ENCODE measurements at regions not wholly inside any gene's neighbourhood (a gene's known extent, or its start where the extent isn't known, plus 50 kb on each side); places are given as distances from the start of the nearest gene placed in this dataset.

GRCh38 chr7:131104596-131105293, 222.9 kb upstream of the MKLN1 start:
- no peak for DNase-seq
- peak overlapping the region in 2 of 3 donors; percentile 57 to 95 for H3K4me3 ChIP-seq
- H3K9me3 ChIP-seq: no peaks in the 10 kb centered on the region
- H3K27me3 ChIP-seq: no peaks in the 10 kb centered on the region
- ATAC-seq: no peak
- intact Hi-C loops (cut with DNase I): no loop called here
- H3K36me3 ChIP-seq: no peaks in the 10 kb centered on the region
- 58% methylated on average over 9 of the region's 12 CpGs for WGBS (ENCODE audit: insufficient coverage, low coverage, low lambda C conversion rate, missing lambda C conversion rate)
- TF ChIP-seq POLR2A (IDR thresholded peaks at IDR 0.05) (no peak), CTCF (IDR thresholded peaks at IDR 0.05) (no peak)
- peaks cover 0 to 28% (median 3%) of the 10 kb centered on the region in 4 donors for H3K4me1 ChIP-seq
- peak overlapping the region in 2 of 3 donors; percentile 83 to 88 for H3K27ac ChIP-seq

GRCh38 chr7:131105294-131105798, 222.3 kb upstream of the MKLN1 start:
- intact Hi-C loops (cut with DNase I): no loop called here
- peak overlapping the region; percentile 74 to 88 (median 83) for H3K27ac ChIP-seq
- no peak for TF ChIP-seq CTCF (IDR thresholded peaks at IDR 0.05)
- peaks cover 0 to 30% (median 3%) of the 10 kb centered on the region in 4 donors for H3K4me1 ChIP-seq
- ATAC-seq (peak in 3 of 4 donors; percentile 0), DNase-seq (no peak)
- 7% methylated on average over 7 of the region's 24 CpGs for WGBS (ENCODE audit: insufficient coverage, low coverage, low lambda C conversion rate, missing lambda C conversion rate)
- H3K9me3 ChIP-seq: no peaks in the 10 kb centered on the region
- no peaks in the 10 kb centered on the region for H3K36me3 ChIP-seq
- no peaks in the 10 kb centered on the region for H3K27me3 ChIP-seq
- H3K4me3 ChIP-seq: peak overlapping the region; percentile 38 to 95 (median 57)

- DNase-seq (peak; percentile 92 to 93 (median 92)), ATAC-seq (peak; percentile 56 to 75 (median 65))
- TF ChIP-seq CTCF (IDR thresholded peaks at IDR 0.05): no peak
- TF ChIP-seq POLR2A (IDR thresholded peaks at IDR 0.05): peak; percentile 89
- Histone ChIP-seq H3K27me3 (no peaks in the 10 kb centered on the region), H3K4me1 (peaks cover 0 to 37% (median 6%) of the 10 kb centered on the region in 4 donors), H3K4me3 (peak overlapping the region; percentile 63 to 95 (median 88)), H3K9me3 (no peaks in the 10 kb centered on the region), H3K27ac (peak overlapping the region; percentile 99 to 100 (median 99)), H3K36me3 (no peaks in the 10 kb centered on the region)
- intact Hi-C loops (cut with DNase I): no loop called here
- WGBS (ENCODE audit: insufficient coverage, low coverage, low lambda C conversion rate, missing lambda C conversion rate): under 1% methylated on average over 18 of the region's 110 CpGs
Measured at GRCh38 chr7:131105799-131106680, 221.6 kb upstream of the MKLN1 start.

- H3K4me1 ChIP-seq: peaks cover 0 to 45% (median 6%) of the 10 kb centered on the region in 4 donors
- H3K36me3 ChIP-seq: no peaks in the 10 kb centered on the region
- H3K27me3 ChIP-seq: no peaks in the 10 kb centered on the region
- intact Hi-C loops (cut with DNase I): no loop called here
- WGBS (ENCODE audit: insufficient coverage, low coverage, low lambda C conversion rate, missing lambda C conversion rate): 0% methylated on average over 22 of the region's 32 CpGs
- H3K9me3 ChIP-seq: no peaks in the 10 kb centered on the region
- peak; percentile 51 to 70 (median 63) for DNase-seq
- H3K27ac ChIP-seq: peak overlapping the region; percentile 99 to 100 (median 99)
- no peak for TF ChIP-seq CTCF (IDR thresholded peaks at IDR 0.05)
- TF ChIP-seq POLR2A (IDR thresholded peaks at IDR 0.05): no peak
- peak overlapping the region; percentile 63 to 95 (median 88) for H3K4me3 ChIP-seq
- peak; percentile 13 to 39 (median 26) for ATAC-seq
Measured at GRCh38 chr7:131106681-131107336, 220.9 kb upstream of the MKLN1 start.
